Erythroblast (primary cell): ENCODE measurements at regions not wholly inside any gene's neighbourhood (a gene's known extent, or its start where the extent isn't known, plus 50 kb on each side); places are given as distances from the start of the nearest gene placed in this dataset.

Experiments used
- GATA1 ChIP-seq: IDR thresholded peaks from 2 replicates; pipeline ENCODE4 v1.6.1; 2011; ENCODE audit warnings: low read depth, mild to moderate bottlenecking, control low read depth, low read length, moderate library complexity
- POLR2A ChIP-seq: IDR thresholded peaks from 2 replicates; pipeline ENCODE4 v1.6.1; 2011; ENCODE audit warnings: mild to moderate bottlenecking, low read length

- TF ChIP-seq POLR2A = no peak
- TF ChIP-seq GATA1 = no peak
Observed at GRCh38 chr3:21260507-21260906, 490.5 kb downstream of the ZNF385D start.
